Activated naive CD4-positive, alpha-beta T cell treated with anti-CD3 and anti-CD28 coated beads, Interleukin-2, amount 50 U/mL, for 16 hours (primary cell): ENCODE measurements at regions not wholly inside any gene's neighbourhood (a gene's known extent, or its start where the extent isn't known, plus 50 kb on each side); places are given as distances from the start of the nearest gene placed in this dataset.

ENCODE experiments used
- DNase-seq: peaks from one replicate; pipeline ENCODE4 v3.0.0-alpha.2; 2020

DNA sequence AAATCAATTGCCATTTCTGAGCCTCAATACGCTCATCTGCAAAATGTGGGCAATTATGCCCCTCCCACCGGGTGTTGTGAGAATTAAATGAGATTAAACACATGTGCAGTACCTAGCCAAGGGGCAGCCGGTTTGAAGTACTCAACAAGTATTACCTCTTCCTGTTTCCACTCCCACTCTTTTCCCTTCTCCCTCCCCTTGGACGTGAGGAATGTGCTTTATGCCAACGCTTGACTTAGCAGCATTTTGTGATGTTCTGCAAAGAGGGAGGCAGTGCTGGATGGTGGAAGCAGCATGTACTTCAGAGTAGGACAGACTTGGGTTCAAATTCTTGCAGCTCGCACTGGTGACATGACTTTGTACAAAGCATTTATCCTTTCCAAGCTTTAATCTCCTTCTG lies 306.0 kb downstream of the BUD13 start:
- DNase-seq = no peak

DNA sequence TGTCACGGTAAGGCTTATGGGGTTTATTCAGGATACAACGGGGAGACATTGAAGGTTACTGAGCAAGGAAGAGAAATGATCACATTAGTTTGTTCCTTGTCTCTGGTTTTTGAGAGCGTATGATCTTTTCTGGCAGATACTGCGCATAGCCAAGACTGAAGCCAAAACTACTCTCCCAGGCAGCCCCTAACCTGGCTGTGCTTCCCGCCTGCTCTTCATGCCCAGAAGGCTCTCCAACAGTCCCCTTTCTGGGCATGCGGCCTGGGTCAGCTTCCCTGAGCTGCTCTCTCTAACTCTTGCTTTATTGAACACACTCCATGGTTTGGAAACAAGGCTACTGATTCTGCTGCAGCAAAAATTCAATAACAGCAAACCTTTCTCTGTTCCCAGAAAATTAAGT lies 306.6 kb downstream of the BUD13 start:
- no peak for DNase-seq

DNA sequence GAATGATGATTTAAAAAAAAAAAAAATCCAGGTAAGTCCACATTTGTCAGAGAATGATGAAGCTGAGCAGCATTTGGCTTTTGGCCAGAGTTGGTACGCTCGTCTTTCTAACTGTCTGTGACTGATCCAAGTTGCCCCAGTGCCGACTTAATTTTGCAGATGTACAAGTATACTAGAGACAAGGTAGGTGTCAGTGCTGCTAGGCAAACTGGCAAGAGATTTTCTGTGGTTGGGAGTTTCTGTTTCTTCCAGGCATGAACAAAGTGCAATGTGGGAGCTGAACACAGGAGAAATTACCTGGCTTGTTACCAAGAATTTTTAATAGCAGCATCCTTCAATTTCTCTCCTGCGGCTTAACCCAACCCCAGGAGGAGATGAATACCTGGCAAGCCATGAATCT lies 307.7 kb downstream of the BUD13 start:
- DNase-seq = no peak

DNA sequence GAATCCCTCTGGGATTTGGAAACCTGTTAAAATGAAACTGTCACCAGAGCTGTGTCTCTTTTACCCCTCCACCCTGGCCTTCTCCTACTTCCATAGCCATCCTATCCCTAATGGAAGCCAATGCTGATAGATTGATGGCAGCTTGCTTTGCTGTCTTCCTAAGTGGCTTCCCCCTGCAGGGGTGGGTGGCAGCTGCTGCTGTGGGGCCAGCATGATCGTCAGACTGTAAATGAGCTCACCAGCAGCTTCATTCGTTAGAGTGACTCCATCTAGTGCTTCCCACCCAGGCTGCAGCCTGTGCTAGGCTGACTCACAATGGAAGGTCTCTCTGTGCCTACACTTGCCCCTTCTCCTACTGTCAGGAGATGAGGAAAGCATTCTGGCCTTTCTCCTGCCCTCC lies 311.0 kb downstream of the BUD13 start:
- no peak for DNase-seq

DNA sequence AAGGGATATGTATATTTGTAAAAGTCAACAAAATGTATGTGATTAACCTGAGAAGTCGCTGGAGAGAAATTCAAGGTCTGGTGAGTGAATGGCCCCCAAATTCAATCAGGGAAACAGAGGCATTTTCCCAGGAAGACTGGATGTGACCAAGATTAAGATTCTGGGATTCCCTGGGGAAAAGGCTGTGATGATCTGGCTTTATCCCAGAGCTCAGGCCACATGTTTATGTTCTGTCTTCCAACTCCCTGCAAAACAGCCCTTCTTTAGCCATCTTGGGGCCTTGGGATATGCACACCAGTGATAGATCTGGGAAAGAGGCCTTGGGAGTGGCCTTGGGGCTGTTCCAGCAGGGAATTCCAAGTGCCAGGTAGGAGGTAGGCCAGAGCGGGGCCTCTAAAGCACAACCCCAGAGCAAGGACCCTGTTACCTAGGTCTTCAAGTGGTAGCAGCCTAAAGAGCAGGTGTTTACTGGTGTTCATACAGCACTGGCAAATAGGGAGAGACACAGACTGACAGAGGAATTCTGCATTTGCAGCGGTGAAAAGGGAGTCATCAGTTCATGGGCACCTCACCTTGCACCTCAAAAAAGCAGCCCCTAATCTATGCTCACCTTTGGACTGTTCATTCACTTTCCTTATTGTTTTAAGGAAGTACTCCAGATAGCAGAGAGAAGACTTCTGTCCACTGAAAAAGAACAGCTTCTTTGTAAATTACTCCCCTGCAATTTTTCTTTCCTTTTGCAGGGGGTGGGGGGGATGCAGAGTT lies 312.4 kb downstream of the BUD13 start:
- no peak for DNase-seq

DNA sequence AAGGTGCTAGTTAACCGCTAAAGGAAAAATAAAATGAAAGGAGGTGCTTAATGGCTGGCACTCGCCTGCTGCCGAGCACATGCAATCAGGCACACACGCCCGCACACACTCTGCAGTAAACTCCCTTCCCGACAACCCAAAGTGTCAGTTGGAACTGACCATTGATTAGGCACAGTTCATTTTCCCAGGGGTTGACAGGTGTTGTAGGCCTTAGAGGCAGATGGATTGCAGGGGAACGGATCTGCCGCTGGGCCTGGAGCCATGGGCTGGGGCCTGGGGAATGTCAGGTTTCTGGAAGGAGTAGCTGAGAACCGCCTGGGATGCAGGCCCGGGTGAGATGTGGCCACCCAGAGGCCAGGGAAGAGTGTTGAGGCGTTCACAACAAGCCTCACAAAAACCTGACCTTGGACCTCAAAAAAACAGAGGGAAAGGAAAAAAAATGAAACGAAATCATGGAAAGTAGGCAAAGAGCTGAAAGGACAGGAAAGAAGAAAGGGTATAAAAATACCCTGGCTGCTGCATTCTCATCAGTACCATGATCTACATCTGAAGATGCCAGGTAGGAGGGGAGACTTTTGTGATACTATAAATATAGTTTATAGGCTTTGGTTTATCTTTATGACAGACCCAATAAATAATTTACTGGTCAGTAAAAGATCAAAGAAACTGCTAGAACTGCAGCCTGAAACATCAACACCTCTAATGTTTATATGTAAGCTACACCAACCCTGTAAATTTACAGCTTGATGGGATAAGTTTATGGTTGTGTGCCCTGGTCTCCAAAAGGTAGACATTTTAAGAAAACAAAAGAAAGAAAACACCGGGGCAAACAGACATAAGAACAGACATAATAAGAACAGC lies 313.4 kb downstream of the BUD13 start:
- no peak for DNase-seq

DNA sequence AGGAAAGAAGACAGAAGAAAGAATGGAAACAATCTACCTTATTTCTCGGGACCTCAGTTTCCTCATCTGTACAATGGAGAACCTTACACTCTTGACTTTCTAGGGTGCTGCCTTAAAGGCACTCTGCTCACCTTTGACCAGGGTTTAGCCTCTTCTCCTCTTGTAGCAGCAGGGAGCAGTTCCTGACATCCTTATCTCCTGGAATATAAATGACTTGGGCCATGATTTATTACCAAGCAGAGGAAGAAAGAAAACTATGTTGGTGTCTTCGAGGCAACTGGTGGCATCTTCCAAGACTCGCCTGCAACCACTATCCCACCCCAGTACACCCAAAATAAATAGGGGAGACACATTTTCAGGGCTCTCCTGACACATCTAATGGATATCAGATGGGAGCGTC lies 314.2 kb downstream of the BUD13 start:
- no peak for DNase-seq

DNA sequence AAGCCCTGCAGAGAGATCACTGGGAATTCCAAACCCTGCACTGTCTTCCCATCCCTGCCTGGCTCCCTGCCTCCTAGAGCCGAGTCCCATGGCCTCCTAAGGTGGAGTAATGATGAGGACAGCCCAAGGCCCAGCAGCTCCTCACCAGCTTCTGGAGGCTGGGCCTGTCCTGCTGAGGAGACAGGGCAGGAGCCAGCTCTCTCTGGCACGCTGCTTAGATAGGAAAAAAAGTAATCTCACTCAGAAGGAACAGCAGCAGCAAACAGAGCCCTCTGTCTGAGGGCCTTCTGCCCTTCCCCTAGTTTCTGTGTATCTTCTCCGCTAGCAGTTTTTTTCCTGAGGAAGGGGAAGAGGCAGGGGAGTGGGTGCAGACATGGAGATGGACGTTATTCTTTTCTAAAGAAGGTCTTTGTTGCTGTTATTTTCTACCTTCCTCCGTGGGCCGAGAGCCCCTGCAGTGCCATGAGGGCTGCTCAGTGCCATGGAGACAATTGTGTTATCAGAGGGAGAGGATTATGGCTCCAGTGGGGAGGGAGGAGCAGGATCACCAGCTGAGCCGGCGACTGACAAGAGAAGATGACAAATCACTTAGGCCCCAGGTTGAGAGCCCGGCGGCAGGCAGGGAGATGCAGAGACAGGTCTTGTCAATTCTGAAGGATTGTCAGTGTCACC lies 315.3 kb downstream of the BUD13 start:
- no peak for DNase-seq

DNA sequence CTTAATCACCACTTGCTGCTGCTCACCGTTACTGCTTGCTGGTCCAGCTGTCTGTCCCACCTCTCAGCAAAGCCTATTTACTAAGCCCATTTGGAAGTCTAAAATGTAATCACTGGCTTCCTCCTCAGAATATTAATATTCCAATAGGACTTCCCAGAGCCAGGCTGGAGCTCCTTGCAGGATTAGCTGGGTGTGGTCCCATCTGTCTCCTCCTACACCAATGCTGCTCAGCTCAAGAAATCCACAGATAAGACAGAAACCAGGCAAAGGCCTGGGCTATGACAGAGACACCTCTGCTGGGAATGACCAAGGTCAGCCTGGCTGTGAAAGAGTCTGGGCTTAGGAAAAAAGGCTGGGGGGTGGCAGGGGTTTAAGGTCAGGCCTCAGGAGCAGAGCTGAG lies 317.8 kb downstream of the BUD13 start:
- no peak for DNase-seq

DNA sequence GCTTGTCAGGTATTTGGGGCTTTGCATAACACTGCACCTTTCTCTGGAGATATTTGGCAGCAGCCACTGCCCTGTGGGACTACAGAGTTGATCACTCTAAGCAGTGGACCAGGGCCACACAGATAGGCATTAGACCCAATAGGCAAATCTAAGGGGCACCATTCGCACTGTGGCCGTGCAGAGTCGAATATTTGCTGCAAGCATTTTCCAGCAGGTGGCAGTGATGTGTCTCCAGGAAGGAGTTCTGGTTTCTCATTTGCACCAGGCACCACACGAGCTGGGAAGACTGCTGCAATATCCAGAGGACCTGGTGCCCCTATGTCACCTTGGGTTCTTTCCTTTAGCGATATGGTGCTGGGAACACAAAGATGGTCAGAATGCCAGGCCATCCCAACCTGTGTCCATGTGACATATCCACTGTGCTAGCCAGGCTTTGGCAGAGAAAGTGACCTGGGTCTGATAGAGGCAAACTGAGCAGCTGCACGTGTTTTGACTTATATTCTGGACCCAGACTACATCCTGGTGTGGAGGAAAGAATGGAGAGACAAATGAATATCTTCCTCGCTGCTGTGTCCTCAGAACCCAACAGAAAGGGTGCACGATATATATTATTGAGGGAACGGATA lies 318.7 kb downstream of the BUD13 start:
- no peak for DNase-seq

DNA sequence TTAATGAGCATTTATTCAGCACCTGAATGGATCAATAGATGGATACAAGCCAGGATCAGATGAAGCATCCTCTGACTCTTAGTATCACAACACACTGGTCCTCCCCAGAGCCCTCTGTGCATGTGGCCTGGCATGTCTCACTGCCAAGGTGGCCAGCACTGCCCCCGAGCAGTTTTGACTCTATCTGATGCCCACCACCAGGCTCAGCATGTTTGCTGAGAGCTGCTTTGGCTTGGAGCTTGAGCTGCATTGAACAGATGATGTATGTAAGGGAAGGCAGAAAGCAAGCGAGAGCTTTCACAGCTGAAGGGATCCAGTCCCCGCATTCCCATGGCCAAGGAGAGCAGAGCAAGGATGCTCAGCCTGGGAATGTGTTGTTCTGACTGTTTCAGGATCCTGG lies 320.3 kb downstream of the BUD13 start:
- DNase-seq = no peak

DNA sequence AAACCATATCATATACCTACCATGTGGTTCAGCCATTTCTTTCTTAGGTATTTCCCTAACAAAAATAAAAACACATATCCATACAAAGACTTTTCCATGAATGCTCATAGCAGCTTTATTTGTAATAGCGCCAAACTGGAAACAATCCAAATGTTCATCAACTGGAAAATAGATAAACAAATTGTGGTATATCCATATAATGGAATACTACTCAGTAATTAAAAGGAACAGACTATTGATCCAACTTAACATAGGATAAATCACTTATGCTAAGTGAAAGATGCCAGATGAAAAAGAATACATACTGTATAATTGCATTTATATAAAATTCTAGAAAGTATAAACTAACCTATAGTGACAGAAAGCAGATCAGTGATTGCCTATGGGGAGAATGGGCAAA lies 323.3 kb downstream of the BUD13 start:
- no peak for DNase-seq

DNA sequence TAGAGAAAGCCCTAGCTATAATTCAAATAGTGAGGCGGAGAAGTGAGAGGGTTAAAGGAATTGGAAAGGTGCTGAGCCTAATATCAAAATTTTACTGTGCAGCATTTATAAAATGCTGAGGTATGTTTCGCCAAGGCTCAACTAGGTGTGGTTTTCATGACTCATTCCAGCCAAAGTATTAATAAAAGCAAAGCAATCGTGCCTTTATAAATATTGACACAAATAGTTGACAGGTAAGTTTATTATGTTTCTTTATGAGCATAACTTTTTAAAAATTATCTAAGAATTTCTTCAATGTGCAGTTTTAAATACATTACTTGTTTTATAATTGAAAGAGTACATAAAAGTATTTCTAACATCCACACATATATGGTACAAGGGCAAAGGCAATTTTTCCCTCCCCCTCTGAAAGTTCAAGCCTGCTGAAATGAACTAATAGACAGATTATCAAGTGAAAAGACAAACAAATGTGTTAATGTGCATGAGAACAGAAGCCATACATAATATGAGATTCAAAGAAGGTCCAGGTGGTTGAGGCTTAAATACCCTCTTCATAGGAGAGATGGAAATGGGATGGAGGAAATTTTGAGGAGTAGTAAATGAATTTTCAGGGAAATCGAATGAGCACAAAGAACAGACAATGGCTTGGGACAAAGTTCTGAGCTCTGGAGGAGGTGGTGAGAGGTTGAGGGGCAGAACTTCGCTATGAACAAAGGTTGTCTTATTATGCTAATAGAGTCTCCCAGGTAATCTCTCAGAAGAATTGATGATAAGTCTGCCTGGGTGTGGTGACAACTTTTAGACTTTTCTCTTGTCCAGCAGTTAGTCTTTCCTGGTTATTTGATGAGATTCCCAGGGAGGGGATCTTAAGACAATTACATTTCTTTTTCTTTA lies 326.5 kb downstream of the BUD13 start:
- DNase-seq = no peak

DNA sequence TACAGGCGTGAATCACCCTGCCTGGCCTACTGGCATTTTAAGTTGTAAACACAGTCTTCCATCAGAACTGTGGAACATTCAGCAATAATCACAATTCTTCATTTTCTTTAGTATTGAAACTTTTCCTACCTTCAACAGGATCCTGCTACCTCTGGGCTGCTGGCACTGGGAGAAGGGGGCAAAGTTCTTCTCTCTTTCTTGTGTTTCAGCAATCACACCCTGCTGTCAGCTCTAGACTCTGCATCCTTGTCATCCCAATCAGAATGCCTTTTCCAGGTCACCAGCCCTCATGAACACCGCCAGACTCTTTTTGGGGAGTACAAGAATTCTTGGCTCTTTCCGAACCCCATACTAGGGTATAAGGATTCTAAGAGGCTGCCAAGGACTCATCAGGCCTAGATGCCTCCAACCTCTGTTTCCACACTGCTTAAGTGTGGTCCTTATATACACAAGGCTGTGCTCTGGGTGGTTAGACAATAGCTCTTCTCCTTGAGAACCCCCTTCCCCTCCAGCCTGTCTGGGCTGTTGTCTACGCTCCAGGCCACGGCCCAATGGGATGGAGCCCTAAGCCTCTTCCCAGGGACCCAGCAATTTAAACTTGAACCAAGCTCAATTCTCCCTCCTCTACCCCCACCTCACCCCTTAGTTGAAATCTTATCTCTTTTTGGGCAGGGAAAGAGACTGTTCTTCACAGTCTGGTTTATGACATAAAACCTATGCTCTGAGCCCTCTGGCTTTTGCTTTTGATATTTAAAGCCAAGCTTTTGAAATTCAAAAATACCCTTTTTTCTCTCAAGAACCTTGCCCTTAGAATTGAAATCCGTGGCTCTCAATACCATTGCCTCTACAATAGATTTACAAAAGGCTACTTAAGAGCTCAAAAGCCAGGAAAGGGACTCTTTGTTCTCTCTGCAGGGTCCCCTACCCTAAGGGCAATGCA lies 327.4 kb downstream of the BUD13 start:
- no peak for DNase-seq

DNA sequence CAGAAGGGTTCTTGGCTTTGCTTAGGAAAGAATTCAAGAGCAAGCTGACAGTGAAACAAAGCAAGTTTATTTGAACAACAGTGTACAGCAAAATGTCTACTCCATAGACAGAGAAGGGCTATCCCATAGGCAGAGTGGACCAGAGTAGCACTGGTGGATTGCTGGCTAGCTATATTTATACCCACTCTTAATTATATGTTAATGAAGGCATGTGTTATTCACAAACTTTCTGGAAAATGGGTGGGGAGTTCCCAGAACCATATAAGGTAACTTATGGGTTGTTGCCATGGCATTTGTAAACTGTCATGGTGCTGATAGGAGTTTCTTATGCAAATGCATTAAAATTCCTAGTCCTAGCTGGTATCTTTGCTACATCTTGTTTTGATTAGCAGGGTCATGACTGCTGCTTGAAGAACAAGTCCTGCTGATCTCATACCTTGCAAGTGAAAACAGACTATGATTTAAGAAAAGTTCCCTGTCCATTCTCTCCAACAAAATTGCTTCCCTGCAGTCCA lies 330.5 kb downstream of the BUD13 start:
- DNase-seq = no peak

DNA sequence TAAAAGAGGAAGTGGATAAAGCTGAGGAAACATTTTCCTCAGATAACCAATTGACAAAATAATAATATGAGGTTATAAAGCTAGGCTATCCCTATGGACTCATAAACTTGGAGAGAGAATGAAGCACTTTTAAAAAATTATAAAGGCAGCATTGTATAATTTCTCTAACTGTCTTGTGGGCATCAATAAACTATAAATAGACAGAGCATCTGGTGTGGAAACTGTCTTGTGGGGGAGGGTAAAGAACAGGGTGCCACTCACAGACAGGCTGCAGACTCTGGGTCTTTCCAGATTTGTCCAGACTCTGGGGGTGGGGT lies 333.5 kb downstream of the BUD13 start:
- DNase-seq = no peak

DNA sequence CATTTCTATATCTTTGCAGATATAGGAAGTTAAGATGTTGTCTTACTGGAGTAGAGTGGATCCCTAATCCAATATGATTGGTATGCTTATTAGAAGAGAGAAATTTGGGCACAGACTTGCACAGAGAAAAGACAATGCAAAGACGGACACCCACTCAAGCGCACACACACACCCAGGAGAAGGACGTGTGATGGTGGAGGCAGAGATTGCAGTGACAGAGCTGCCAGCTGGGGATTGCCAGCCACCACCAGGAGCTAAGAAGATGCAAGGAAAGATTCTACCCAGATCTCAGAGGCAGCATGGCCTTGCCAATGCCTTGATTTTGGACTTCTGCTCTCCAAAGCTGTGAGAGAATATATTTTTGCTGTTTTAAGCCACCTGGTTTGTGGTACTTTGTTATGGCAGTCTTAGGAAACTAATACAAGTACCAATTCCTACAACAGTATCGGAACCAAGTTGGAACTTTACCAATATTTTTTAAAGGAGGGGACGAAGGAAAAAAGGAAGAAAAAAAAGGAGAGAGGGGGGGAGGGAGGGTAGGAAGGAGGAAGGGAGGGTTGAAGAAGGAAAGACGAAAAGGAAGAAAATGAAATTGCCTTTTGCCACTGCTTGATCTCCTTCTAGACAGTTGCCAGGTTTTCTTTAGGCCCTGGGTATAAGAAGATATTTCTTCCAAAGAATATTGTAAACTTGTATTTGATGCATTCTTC lies 334.0 kb downstream of the BUD13 start:
- no peak for DNase-seq

DNA sequence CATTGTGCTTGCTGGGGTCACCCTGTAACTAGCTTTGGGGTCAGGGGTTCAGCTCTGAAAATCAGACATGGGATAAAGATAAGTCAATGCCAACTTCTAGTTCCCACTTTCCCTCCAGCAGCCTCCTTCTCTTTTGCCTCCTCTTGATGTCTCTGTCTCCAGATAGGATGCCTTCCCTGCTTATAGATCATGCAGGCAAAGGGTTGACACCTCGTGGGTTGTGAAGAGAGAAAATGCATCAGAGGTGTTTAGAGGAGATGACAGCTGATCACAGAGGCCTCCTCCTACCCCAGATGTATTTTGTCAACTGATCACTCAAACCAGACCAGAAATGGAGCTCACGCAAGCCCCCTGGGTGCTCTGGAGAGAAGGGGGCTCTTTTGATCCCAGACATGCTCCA lies 337.8 kb downstream of the BUD13 start:
- no peak for DNase-seq

DNA sequence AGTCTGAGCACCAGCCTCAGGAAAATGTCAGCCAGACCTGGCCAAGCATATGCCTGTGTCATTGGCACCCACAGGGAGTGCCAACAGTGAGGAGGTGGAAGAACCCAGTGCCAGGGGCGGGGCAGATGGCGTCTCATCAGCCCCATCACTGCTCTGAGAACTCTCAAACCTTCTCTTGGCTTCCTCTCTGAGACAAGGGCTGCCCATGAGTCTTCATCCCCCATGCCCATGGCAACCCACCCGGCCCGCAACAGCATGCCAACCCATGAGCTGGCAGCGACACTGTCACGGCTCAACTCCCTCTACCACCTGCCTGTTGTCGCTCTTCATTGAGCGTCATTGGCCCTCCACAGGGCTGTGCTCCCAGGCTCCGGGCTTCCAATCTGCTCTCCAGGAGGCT lies 340.5 kb downstream of the BUD13 start:
- DNase-seq = no peak

DNA sequence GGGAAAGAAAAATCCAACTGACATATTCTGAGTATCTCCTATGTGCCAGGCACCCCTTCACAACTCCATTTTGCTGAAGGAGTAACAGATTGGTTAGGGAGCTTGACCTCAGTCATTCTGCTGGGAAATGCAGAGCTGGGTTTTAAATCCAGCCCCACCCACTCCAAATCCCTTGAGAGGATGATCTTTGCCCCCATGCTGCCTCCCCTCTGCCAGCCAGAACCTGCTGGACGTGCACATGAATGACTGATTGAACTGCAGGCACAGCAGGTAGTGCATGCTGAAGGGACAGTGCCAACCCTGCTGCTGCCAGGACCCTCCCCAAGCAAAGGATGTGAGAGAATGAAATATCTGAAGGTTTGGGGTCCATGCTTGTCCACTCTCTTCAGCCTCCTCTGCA lies 340.9 kb downstream of the BUD13 start:
- DNase-seq = no peak

DNA sequence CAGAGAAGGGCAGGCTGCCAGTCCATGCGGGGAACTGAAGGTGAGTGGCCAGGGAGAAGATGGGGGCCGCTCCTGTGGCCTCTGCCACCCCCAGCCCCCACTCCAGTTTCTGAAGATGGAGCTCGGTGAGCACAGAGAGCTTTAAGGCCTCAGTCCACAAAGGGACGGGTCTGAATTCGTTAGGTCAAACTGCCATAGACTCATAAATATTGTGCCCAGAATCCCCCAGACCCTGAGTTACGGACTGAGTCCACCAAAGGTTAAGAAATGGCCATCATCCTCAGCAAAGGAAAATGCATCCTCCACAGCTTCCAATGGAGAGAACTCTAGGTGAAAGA lies 344.2 kb downstream of the BUD13 start:
- no peak for DNase-seq
